ENCODE measurements at regions not wholly inside any gene's neighbourhood (a gene's known extent, or its start where the extent isn't known, plus 50 kb on each side); places are given as distances from the start of the nearest gene placed in this dataset.

DNA sequence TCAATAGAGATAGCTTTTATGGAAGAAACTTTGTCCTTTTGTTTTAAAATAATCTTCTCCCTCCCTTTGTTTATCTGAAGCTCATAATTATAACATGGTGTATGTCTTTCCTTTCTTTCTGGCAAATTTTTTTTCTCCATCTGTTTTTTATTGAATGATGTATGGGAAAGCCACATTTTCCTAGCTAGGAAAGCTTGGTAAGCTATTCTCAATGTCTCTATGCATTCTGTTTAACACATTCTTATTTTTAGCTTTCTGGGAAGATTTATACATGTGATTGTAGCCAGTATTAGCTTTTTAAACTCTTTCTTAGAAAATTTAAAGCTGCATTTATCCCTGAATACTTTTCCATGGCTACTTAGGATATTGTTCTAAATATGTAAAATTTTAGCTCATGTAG is 124.9 kb upstream of the CSNK1A1L start:
- CTCF ChIA-PET = no interaction called here
- no peaks in the 10 kb centered on the region for H3K9me3 ChIP-seq (ENCODE audit: control insufficient read depth in 1 of 2, insufficient read depth in 1 of 2, low read length in 2 of 2)
- H3K9me3 Mint-ChIP-seq = peaks cover 20% of the 10 kb centered on the region
- H3K27me3 Mint-ChIP-seq = no peaks in the 10 kb centered on the region
- H3K4me1 ChIP-seq (ENCODE audit: insufficient read depth, low read length) = no peaks in the 10 kb centered on the region
- no peak overlapping the region for H3K27ac ChIP-seq (ENCODE audit: low read depth in 1 of 2, low read length in 2 of 2)
- H3K36me3 Mint-ChIP-seq (ENCODE audit: low read depth) = no peaks in the 10 kb centered on the region
- TF ChIP-seq, protein P1, sequence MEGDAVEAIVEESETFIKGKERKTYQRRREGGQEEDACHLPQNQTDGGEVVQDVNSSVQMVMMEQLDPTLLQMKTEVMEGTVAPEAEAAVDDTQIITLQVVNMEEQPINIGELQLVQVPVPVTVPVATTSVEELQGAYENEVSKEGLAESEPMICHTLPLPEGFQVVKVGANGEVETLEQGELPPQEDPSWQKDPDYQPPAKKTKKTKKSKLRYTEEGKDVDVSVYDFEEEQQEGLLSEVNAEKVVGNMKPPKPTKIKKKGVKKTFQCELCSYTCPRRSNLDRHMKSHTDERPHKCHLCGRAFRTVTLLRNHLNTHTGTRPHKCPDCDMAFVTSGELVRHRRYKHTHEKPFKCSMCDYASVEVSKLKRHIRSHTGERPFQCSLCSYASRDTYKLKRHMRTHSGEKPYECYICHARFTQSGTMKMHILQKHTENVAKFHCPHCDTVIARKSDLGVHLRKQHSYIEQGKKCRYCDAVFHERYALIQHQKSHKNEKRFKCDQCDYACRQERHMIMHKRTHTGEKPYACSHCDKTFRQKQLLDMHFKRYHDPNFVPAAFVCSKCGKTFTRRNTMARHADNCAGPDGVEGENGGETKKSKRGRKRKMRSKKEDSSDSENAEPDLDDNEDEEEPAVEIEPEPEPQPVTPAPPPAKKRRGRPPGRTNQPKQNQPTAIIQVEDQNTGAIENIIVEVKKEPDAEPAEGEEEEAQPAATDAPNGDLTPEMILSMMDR (IDR thresholded peaks at IDR 0.05) = no peak
- intact Hi-C loops (cut with DNase I, micrococcal nuclease) = no loop called here
- no peak for ATAC-seq (ENCODE audit: poor library complexity)
- no peak overlapping the region for H3K4me3 ChIP-seq (ENCODE audit: low read length)
- no peaks in the 10 kb centered on the region for H3K4me1 Mint-ChIP-seq (ENCODE audit: low read depth)
- H3K4me3 Mint-ChIP-seq = no peak overlapping the region
- no peaks in the 10 kb centered on the region for H3K27me3 ChIP-seq (ENCODE audit: control insufficient read depth in 1 of 2, insufficient read depth in 2 of 2, low read length in 2 of 2)
- H3K36me3 ChIP-seq (ENCODE audit: insufficient read depth, low read length) = no peaks in the 10 kb centered on the region
- POLR2A ChIA-PET = interaction anchor here (0.7 kb wide), 1 partner anchor 861 kb away, joined by 3 read pairs; no protein-coding TSS in a partner anchor
- H3K27ac Mint-ChIP-seq = no peak overlapping the region
- DNase-seq = no peak

DNA sequence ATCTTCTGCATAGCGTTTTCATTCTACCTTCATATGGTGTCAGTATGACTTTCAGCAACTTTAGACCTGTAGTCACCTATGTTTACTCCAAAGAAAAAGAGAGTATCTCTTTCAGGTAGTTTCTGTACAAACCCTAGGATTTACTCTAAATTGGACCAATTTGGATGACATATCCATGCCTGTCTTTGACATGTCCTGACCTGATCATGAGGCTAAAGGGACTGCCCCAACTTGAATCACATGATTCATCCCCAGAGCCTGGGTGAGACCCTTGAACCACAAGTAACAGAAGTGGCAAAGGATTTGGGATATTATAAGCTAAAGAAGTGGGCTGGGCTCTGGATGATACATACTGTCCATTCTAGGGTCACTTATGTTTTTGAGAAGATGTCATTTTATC is 124.5 kb upstream of the CSNK1A1L start:
- Mint-ChIP-seq H3K36me3 (ENCODE audit: low read depth) (no peaks in the 10 kb centered on the region), H3K27me3 (no peaks in the 10 kb centered on the region), H3K4me1 (ENCODE audit: low read depth) (no peaks in the 10 kb centered on the region), H3K9me3 (peaks cover 20% of the 10 kb centered on the region), H3K4me3 (no peak overlapping the region), H3K27ac (no peak overlapping the region)
- Histone ChIP-seq H3K27me3 (ENCODE audit: control insufficient read depth in 1 of 2, insufficient read depth in 2 of 2, low read length in 2 of 2) (no peaks in the 10 kb centered on the region), H3K4me3 (ENCODE audit: low read length) (no peak overlapping the region), H3K36me3 (ENCODE audit: insufficient read depth, low read length) (no peaks in the 10 kb centered on the region), H3K27ac (ENCODE audit: low read depth in 1 of 2, low read length in 2 of 2) (no peak overlapping the region), H3K9me3 (ENCODE audit: control insufficient read depth in 1 of 2, insufficient read depth in 1 of 2, low read length in 2 of 2) (peaks cover 0 to under 1% of the 10 kb centered on the region in 2 experiments), H3K4me1 (ENCODE audit: insufficient read depth, low read length) (no peaks in the 10 kb centered on the region)
- TF ChIP-seq, protein P1 (IDR thresholded peaks at IDR 0.05) = no peak
- DNase-seq (no peak), ATAC-seq (ENCODE audit: poor library complexity) (no peak)
- POLR2A ChIA-PET = interaction anchor here (0.7 kb wide), 1 partner anchor 860 kb away, joined by 3 read pairs; no protein-coding TSS in a partner anchor
- CTCF ChIA-PET = no interaction called here
- intact Hi-C loops (cut with DNase I, micrococcal nuclease) = no loop called here

DNA sequence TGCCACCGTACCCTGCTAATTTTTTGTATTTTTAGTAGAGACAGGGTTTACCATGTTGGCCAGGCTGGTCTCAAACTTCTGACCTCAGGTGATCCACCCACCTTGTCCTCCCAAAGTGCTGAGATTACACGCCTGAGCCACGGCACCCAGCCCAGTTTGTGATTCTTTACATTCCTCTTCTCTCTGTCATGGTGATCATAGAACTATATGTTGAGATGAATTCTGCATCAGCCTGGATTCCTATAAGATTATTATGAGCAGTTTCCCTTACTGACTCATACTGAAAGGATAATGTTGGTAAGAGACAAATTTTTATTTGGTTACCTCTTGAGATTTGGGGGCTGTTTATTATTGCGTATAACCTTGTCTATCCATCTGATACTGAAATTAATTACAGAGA is 121.5 kb upstream of the CSNK1A1L start:
- no peaks in the 10 kb centered on the region for H3K36me3 ChIP-seq (ENCODE audit: insufficient read depth, low read length)
- H3K4me1 ChIP-seq (ENCODE audit: insufficient read depth, low read length) = no peaks in the 10 kb centered on the region
- no peak overlapping the region for H3K27ac ChIP-seq (ENCODE audit: low read depth in 1 of 2, low read length in 2 of 2)
- CTCF ChIA-PET = no interaction called here
- POLR2A ChIA-PET = no interaction called here
- intact Hi-C loops (cut with DNase I, micrococcal nuclease) = no loop called here
- TF ChIP-seq, protein P1 (IDR thresholded peaks at IDR 0.05) = no peak
- H3K4me3 Mint-ChIP-seq = no peak overlapping the region
- H3K9me3 ChIP-seq (ENCODE audit: control insufficient read depth in 1 of 2, insufficient read depth in 1 of 2, low read length in 2 of 2) = peaks cover 0 to 6% of the 10 kb centered on the region in 2 experiments
- DNase-seq (no peak), ATAC-seq (ENCODE audit: poor library complexity) (no peak)
- H3K4me1 Mint-ChIP-seq (ENCODE audit: low read depth) = no peaks in the 10 kb centered on the region
- no peaks in the 10 kb centered on the region for H3K27me3 Mint-ChIP-seq
- peaks cover 17% of the 10 kb centered on the region for H3K9me3 Mint-ChIP-seq
- H3K27me3 ChIP-seq (ENCODE audit: control insufficient read depth in 1 of 2, insufficient read depth in 2 of 2, low read length in 2 of 2) = no peaks in the 10 kb centered on the region
- no peaks in the 10 kb centered on the region for H3K36me3 Mint-ChIP-seq (ENCODE audit: low read depth)
- no peak overlapping the region for H3K4me3 ChIP-seq (ENCODE audit: low read length)
- no peak overlapping the region for H3K27ac Mint-ChIP-seq
